ENCODE measurements at regions not wholly inside any gene's neighbourhood (a gene's known extent, or its start where the extent isn't known, plus 50 kb on each side); places are given as distances from the start of the nearest gene placed in this dataset.

DNA sequence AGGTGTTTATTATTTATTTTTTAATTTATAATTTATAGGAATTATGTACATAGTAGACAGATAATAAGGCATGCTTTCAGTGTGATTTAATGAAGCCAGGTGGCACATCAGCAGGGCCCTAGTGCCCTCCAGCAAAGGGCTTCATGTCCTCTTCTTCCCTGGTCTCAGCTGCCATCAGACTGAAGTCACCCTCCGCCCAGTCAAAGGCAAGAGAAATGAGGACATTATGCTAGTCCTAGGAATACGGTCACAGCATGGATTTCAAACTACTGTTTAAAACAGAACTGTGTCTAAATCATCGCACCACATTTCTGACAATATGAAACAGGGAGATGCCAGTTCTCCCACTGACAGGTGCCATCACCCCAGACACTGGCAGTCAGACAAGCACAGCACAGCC lies 168.1 kb downstream of the SEC16B start:
- TF ChIP-seq, protein P1, sequence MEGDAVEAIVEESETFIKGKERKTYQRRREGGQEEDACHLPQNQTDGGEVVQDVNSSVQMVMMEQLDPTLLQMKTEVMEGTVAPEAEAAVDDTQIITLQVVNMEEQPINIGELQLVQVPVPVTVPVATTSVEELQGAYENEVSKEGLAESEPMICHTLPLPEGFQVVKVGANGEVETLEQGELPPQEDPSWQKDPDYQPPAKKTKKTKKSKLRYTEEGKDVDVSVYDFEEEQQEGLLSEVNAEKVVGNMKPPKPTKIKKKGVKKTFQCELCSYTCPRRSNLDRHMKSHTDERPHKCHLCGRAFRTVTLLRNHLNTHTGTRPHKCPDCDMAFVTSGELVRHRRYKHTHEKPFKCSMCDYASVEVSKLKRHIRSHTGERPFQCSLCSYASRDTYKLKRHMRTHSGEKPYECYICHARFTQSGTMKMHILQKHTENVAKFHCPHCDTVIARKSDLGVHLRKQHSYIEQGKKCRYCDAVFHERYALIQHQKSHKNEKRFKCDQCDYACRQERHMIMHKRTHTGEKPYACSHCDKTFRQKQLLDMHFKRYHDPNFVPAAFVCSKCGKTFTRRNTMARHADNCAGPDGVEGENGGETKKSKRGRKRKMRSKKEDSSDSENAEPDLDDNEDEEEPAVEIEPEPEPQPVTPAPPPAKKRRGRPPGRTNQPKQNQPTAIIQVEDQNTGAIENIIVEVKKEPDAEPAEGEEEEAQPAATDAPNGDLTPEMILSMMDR (conservative IDR thresholded peaks at IDR 0.05): no peak
- no peak overlapping the region for H3K27ac ChIP-seq

DNA sequence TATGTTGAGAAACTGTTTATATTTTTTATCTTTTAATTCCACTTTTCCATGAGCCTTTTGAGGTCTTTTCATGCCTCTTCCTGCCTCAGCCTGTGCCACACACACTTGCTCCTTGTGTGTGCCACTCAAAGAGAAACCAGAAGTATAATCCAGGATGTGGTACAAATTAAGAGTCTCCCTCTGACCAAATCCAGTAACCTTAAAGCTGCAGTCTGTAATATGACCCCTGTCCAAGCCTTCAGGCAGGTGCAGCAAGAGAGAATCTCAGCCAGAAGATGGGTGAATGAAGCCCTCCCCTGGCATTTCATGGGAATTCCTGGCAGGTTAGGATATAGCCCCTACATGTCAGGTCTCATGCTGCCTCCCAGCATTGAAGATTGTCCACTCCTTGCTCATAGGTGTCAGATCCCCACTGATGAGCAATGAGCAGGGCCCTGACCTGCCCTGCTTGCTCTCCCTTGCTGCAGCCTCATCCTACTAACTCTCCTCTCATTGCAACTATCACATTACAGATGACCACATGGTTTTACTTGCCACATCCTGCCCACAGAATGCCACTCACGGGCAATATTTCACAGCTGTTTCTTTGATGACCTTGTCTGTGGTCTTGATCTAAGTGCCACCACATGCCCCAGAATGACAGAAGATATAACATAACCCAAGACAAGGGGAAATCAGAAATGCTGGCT lies 169.3 kb downstream of the SEC16B start:
- no peak overlapping the region for H3K27ac ChIP-seq
- TF ChIP-seq, protein P1 (conservative IDR thresholded peaks at IDR 0.05): no peak

DNA sequence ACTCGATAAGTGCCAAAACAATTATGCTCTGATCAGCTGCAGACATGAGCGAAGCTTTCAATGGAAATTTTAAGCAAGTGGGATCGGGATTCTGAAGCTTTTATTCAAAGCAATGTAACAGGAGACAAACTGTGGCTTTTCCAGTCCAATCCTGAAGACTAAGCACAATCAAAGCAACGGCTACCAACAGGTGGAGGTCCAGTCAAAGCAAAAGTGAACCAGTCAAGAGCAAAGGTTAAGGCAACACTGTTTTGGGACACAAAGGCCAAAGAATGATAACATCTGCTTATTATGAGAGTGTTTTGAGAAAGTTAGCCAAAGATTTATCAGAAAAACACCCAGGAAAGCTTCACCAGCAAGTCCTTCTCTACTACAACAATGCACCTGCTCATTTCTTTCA lies 170.1 kb downstream of the SEC16B start:
- TF ChIP-seq, protein P1 (conservative IDR thresholded peaks at IDR 0.05): no peak
- H3K27ac ChIP-seq: no peak overlapping the region

DNA sequence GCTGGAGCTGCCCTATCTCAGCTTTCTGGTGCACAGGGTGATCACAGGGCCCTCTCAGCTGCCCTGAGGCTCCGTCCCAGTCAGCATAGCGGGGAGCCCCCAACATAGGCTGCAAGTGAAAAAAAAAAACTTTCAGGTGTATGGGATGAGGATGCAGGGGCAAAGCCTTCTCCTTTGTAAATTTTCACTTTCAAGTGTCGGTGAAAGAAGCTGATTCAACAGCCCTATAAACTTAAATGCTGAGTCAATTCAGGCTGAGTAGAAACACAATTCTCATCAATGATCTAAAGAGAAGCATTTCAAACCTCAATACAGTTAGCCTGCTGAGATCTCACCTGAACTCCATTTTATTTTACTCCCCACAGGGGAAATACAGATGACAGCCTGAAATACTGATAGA lies 171.2 kb downstream of the SEC16B start:
- TF ChIP-seq, protein P1 (conservative IDR thresholded peaks at IDR 0.05): no peak
- no peak overlapping the region for H3K27ac ChIP-seq

DNA sequence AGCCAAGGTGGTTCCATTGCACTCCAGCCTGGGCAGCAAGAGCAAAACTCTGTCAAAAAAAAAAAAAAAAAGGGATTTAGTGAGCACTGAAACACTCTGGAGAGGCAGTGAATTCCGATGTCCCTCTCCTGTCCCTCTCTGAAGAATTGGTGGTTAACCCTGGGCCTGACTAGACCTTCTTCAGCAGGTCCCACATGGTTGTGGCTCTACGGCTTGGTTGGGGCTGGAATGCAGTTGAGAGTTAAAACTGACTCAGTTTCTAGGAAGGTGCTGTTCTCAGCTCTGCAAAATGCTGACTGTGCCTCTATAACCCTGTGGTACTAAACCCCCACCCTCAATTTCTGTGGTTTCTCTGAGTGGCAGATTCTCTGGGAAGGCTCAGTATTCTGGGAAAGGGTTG lies 173.3 kb downstream of the SEC16B start:
- H3K27ac ChIP-seq: no peak overlapping the region
- TF ChIP-seq, protein P1 (conservative IDR thresholded peaks at IDR 0.05): no peak

DNA sequence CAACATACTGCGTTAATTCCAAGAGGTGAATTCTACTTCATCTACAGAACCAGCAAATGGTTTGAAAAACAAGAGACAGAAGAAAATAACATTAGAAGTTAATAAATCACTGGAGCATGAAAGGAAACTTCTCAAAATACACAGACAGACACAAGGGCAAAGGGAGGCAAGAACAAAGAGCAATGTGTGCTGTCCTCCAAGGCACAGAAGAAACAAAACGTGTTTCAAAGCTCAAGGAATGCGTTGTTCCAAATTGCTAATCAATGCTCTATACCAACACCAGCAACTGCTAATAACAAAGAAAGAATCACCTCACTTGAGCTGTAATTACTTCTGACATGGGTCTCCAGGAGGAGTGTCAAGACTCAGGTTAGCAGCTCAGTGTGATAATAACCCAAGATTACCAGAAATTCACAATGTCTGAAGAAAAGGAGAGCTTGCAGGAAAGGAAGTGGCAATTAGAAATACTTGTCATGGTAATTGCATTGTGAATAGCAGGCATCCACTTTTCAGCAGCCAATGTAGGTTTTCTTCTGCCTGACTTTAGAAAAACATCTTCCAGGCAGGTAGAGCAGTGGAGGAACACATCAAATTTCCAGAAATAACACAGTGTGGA lies 175.4 kb downstream of the SEC16B start:
- TF ChIP-seq, protein P1 (conservative IDR thresholded peaks at IDR 0.05): no peak
- peak overlapping the region; percentile 24; the same call in 1 of the 2 replicates for H3K27ac ChIP-seq

DNA sequence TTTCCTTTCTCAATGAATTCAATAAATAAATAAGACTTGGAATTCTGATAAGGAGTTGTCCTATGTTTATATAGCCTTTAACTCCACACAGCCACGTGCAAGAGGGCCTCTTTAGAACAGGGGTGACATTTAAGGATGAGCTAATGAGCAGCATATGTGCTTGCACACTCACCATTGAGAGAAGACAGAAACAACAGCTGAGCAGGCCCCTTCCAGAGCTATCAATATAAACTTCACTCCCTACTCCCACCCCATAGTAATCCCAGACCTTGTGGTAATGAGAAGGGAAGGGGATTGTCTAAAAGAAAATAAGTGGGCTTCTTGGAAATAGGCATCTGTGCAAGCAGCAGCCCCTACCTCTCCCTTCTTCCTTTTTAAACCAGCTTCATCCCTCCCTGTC lies 176.0 kb downstream of the SEC16B start:
- peak overlapping the region; percentile 24; the same call in 1 of the 2 replicates for H3K27ac ChIP-seq
- TF ChIP-seq, protein P1 (conservative IDR thresholded peaks at IDR 0.05): no peak
